ENCODE measurements at regions not wholly inside any gene's neighbourhood (a gene's known extent, or its start where the extent isn't known, plus 50 kb on each side); places are given as distances from the start of the nearest gene placed in this dataset.

- Histone ChIP-seq H3K4ac (ENCODE audit: low read depth, low read length) (no peak overlapping the region), H3K23ac (ENCODE audit: low read depth, low read length) (no peak overlapping the region), H2BK5ac (ENCODE audit: low read depth, low read length, poor library complexity, severe bottlenecking) (no peak overlapping the region), H4K20me1 (ENCODE audit: insufficient read depth, low read length) (no peaks in the 10 kb centered on the region), H3K27ac (ENCODE audit: insufficient read depth, low read length) (no peak overlapping the region), H3K27me3 (ENCODE audit: control insufficient read depth, insufficient read depth, low read length) (peaks cover 26% of the 10 kb centered on the region), H3K4me3 (ENCODE audit: insufficient read depth, low read depth, low read length) (no peak overlapping the region), H3K79me1 (ENCODE audit: low read depth in 1 of 2, low read length in 2 of 2) (no peaks in the 10 kb centered on the region), H3K4me2 (ENCODE audit: low read depth, low read length) (no peak overlapping the region), H4K5ac (ENCODE audit: low read depth, low read length) (no peak overlapping the region), H3K56ac (ENCODE audit: extremely low read depth, insufficient read depth, low read length) (no peak overlapping the region), H3K9ac (ENCODE audit: low read depth, low read length) (no peak overlapping the region), H3K36me3 (ENCODE audit: control insufficient read depth, insufficient read depth, low read length) (no peaks in the 10 kb centered on the region), H4K8ac (ENCODE audit: low read depth in 2 of 2, low read length in 2 of 2) (no peak overlapping the region), H3K18ac (ENCODE audit: low read depth, low read length) (no peak overlapping the region), H2AK5ac (ENCODE audit: low read depth, low read length) (no peak overlapping the region), H4K91ac (ENCODE audit: insufficient read depth, low read depth, low read length) (no peak overlapping the region), H3K4me1 (ENCODE audit: control insufficient read depth, insufficient read depth, low read length) (peaks cover 20% of the 10 kb centered on the region; the same call in 1 of the 2 replicates), H2BK20ac (ENCODE audit: low read depth, low read length) (no peak overlapping the region), H3K9me1 (ENCODE audit: insufficient read depth, low read length) (no peaks in the 10 kb centered on the region), H3K14ac (replicated peaks; ENCODE audit: low read depth, low read length) (no peak overlapping the region), H2AK9ac (replicated peaks; ENCODE audit: low read depth, low read length, poor library complexity) (no peak overlapping the region), H2BK15ac (ENCODE audit: low read depth, low read length) (no peak overlapping the region), H3K9me3 (ENCODE audit: control insufficient read depth, insufficient read depth, low read length) (no peaks in the 10 kb centered on the region), H2AFZ (replicated peaks; ENCODE audit: low read length, poor library complexity) (no peak overlapping the region), H2BK120ac (ENCODE audit: low read depth, low read length) (no peak overlapping the region)
- no TSS peak for BruUV-seq (replicated peaks)
- intact Hi-C loops (cut with micrococcal nuclease), result loop anchor here (5.0 kb wide), 1 partner anchor 107 kb away; the partner anchor contains the start of gene ERCC6L2
- TF ChIP-seq CEBPB (IDR thresholded peaks at IDR 0.05; ENCODE audit: low read depth, low read length), result no peak
- no peak for TF ChIP-seq CHD1 (IDR thresholded peaks at IDR 0.05; ENCODE audit: low read depth, low read length)
- TF ChIP-seq CTCF (conservative IDR thresholded peaks at IDR 0.05; ENCODE audit: low read depth, low read length), result no peak
- no peak for TF ChIP-seq MAZ (IDR thresholded peaks at IDR 0.05; ENCODE audit: borderline replicate concordance, low read depth, low read length)
- TF ChIP-seq FOS (IDR thresholded peaks at IDR 0.05; ENCODE audit: low read depth, low read length), result no peak
- TF ChIP-seq POLR2A (IDR thresholded peaks at IDR 0.05; ENCODE audit: low read depth, low read length), result no peak
- TF ChIP-seq RCOR1 (IDR thresholded peaks at IDR 0.05; ENCODE audit: insufficient replicate concordance, low read length), result no peak
- no peak for TF ChIP-seq RAD21 (IDR thresholded peaks at IDR 0.05; ENCODE audit: low read length)
- no peak for TF ChIP-seq RFX5 (IDR thresholded peaks at IDR 0.05; ENCODE audit: low read depth, low read length)
- TF ChIP-seq MAFK (IDR thresholded peaks at IDR 0.05; ENCODE audit: low read depth, low read length), result no peak
- TF ChIP-seq ELK1 (IDR thresholded peaks at IDR 0.05; ENCODE audit: borderline replicate concordance, low read depth, low read length), result no peak
- no peak for TF ChIP-seq USF2 (IDR thresholded peaks at IDR 0.05; ENCODE audit: low read depth, low read length)
- no peak for TF ChIP-seq MXI1 (IDR thresholded peaks at IDR 0.05; ENCODE audit: borderline replicate concordance, low read depth, low read length)
- no peak for TF ChIP-seq NFE2L2 (IDR thresholded peaks at IDR 0.05; ENCODE audit: low read depth, low read length)
- no peak for TF ChIP-seq SMC3 (IDR thresholded peaks at IDR 0.05; ENCODE audit: low read depth, low read length)
- no peak for TF ChIP-seq BHLHE40 (IDR thresholded peaks at IDR 0.05; ENCODE audit: low read depth, low read length)
- dilution Hi-C loops (cut with HindIII; ENCODE audit: low sequenced_read_pairs, unreplicated experiment), result no loop called here
- 67% methylated on average over 4 of the region's 7 CpGs; no CpG with 5 or more reads in 1 of the 2 experiments for WGBS, 2 experiments (ENCODE audit: extremely low coverage in 2 of 2, insufficient read length in 1 of 2)
- no peak for DNase-seq
- CTCF ChIA-PET, result no interaction called here
- in situ Hi-C loops (cut with MboI; ENCODE audit: low sequenced_read_pairs), result no loop called here
- no peak for ATAC-seq (ENCODE audit: low read depth)
- POLR2A ChIA-PET (ENCODE audit: unreplicated experiment), result no interaction called here
Observed at GRCh38 chr9:95770653-95771131, 104.8 kb upstream of the ERCC6L2 start.
